Sigmoid colon (tissue), 4 donors: ENCODE measurements at regions not wholly inside any gene's neighbourhood (a gene's known extent, or its start where the extent isn't known, plus 50 kb on each side); places are given as distances from the start of the nearest gene placed in this dataset.

Experiments used
- POLR2AphosphoS5 ChIP-seq, 4 donors: sonication (generic); formaldehyde crosslinking; IDR thresholded peaks; one replicate each; pipeline ENCODE4 v1.6.1; 2017; ENCODE audit warnings: antibody characterized with exemption in 4 of 4
- TF ChIP-seq, protein P1 (sequence below), 4 experiments: fragments of 450-650 bp in 3 of 4; fragments of 200-600 bp in 1 of 4; IDR thresholded peaks; one replicate each; pipeline ENCODE4 v1.5.1; 2016 to 2019; ENCODE audit warnings: antibody characterized with exemption in 4 of 4, mild to moderate bottlenecking in 3 of 4, moderate library complexity in 2 of 4

DNA sequence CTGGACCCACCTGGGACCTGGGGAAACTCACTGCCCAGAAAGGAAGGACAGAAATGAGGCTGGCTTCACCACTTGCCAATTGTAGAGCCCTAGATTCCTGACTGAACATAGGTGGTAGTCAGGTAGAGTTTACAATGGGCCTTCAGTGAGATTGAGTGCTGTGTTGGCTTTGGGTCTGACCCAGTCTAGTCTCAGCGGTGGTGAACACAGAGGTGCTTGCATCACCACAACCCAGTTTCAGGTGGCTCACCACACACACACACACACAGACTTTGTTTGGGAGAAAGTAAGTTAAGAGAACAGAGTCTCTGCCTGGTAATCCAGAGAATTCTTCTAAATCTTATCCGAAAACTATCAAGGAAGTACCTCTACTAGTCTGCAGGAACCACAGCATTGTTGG lies 266.1 kb upstream of the EPHA7 start:
- no peak for TF ChIP-seq POLR2AphosphoS5 (IDR thresholded peaks at IDR 0.05)
- TF ChIP-seq, protein P1, sequence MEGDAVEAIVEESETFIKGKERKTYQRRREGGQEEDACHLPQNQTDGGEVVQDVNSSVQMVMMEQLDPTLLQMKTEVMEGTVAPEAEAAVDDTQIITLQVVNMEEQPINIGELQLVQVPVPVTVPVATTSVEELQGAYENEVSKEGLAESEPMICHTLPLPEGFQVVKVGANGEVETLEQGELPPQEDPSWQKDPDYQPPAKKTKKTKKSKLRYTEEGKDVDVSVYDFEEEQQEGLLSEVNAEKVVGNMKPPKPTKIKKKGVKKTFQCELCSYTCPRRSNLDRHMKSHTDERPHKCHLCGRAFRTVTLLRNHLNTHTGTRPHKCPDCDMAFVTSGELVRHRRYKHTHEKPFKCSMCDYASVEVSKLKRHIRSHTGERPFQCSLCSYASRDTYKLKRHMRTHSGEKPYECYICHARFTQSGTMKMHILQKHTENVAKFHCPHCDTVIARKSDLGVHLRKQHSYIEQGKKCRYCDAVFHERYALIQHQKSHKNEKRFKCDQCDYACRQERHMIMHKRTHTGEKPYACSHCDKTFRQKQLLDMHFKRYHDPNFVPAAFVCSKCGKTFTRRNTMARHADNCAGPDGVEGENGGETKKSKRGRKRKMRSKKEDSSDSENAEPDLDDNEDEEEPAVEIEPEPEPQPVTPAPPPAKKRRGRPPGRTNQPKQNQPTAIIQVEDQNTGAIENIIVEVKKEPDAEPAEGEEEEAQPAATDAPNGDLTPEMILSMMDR (IDR thresholded peaks at IDR 0.05) = no peak
